SHP77 (cell line): ENCODE measurements at regions not wholly inside any gene's neighbourhood (a gene's known extent, or its start where the extent isn't known, plus 50 kb on each side); places are given as distances from the start of the nearest gene placed in this dataset.
A peak's percentile ranks its signal among the peaks of the same experiment; 100 is the strongest.
"Not testable (repeated sequence)": the region's sequence is repeated elsewhere in the genome, so short reads cannot be mapped to it uniquely, and the experiment has no call there.

Experiments
- DNase-seq, 2 experiments: peaks; one replicate each; lab custom pipeline; 2025; lab: John Stamatoyannopoulos, UW

DNA sequence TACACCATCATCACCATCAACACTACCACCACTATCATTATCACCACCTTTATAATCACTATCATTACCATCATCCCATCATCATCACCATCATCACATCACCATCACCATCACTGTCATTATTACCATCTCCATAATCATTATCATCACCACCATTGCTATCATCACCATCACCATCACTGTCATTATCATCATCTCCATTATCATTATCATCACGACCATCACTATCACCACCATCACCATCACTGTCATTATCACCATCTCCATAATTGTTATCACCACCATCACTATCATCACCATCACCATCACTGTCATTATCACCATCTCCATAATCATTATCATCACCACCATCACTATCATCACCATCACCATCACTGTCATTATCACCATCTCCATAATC lies 279.6 kb upstream of the HS6ST1 start:
- not testable (repeated sequence) for DNase-seq

DNA sequence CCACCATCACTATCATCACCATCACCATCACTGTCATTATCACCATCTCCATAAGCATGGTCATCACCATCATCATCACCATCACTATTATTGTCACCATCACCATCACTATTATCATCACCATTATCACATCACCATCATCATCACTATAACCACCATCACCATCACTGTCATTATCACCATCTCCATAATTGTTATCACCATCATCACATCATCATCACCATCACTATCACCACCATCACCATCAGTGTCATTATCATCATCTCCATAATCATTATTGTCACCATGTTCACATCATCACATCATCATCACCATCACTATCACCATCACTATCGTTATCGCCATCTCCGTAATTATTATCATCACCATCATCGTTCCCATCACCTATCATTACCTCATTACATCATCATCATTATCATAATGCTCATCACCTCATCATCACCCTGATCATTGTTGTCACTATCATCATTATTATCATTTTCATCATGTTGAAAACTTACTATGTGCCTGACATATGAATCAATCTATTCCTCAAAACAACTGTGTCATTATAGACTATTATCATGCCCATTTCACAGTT lies 280.3 kb upstream of the HS6ST1 start:
- no peak for DNase-seq

- no peak for DNase-seq
These were observed 281.0 kb upstream of the HS6ST1 start for GRCh38 chr2:128599700-128600099.

DNA sequence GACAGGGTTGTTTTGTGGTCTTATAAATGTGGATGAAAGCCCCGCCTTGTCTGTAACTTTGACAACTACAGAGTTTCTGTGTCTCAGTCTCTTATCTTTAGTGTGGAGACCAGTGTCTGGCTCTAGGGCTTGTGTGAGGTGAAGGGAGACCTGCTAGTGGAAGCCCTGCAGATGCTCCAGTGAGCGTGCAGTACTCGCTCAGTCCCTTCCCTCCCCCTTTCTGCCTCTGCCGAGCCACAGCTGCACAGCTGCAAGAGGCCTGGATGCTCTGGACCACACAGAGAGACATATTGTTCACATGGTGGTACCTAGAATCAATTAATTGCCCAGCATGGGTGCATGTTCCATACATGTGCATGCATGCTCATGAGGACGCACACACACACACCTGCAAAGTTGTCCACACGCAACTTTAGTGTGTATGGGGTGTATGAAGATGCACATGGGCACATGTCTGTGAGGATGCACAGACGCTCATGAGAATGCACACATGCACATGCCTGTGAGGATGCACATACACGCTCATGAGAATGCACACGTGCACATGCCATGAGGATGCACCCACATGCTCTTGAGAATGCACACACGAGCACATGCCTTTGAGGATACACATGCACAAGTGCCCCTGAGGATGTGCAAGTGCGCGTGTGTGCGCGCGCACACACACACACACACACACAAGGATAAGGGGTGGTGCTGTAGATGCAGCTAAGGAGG lies 282.1 kb upstream of the HS6ST1 start:
- DNase-seq: no peak

- no peak for DNase-seq
These were observed 282.8 kb upstream of the HS6ST1 start for GRCh38 chr2:128601298-128602037.

- no peak for DNase-seq
These were observed 283.5 kb upstream of the HS6ST1 start for GRCh38 chr2:128602038-128602698.

GRCh38 chr2:128602699-128603101 lies 284.0 kb upstream of the HS6ST1 start:
- DNase-seq: no peak

DNA sequence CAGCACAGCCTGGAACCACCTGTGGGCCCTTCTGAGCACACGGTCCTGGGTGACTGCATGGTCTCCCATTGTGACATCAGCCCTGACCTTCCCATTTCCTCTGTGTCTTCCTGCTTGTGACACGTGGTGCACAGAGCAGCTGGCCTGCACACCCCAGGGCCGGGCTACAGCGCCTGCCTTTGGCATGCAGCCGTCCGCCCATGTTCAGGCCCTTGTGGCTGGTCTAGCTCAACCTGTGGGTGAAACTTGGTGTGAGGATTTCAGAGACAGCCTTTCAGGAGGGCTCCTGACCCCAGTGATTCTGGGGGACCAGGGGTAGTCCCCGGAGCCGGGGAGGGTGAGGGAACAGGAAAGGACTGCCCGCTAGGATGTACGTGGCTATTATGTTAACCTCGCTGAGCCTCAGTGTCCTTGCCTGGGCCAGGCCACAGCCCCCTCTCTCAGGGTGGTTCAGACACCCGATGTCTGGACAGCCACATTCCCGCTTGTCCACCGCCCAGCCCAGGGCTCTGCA lies 284.8 kb upstream of the HS6ST1 start:
- DNase-seq: peak in 1 of 2 experiments; percentile 12

DNA sequence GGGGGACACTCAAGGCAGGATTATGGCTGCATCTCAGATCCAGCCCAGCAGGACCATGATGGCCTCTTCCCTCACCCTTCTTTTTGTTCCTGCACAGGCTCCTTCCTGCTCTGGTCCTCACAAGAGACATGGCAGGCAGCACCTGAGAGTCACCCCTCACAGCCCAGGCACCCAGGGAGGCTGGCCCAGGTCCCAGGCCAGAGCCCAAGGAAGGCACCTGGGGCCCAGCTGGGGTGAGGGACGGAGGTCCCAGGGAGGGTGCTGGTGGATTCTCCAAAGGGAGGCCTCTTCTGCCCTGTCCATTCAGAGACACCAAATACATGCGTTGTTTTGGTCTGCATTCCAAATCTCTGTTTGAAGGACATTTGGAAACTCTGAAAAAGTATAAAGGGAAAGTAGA lies 285.4 kb upstream of the HS6ST1 start:
- no peak for DNase-seq

DNA sequence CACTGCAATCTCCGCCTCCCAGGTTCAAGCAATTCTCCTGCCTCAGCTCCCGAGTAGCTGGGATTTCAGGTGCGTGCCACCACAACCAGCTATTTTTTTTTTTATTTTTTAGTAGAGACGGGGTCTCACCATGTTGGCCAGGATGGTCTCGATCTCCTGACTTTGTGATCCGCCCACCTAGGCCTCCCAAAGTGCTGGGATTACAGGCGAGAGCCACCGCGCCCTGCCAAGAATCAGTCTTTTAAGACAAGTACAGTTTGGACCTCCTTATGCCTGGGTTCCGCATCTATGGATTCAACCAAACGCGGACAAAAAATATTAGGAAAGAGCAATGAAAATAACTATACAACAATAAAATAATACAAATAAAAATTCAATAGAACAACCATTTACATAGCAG lies 285.9 kb upstream of the HS6ST1 start:
- not testable (repeated sequence) for DNase-seq

- no peak for DNase-seq
These were observed 286.8 kb upstream of the HS6ST1 start for GRCh38 chr2:128605421-128605820.

- no peak for DNase-seq
These were observed 287.3 kb upstream of the HS6ST1 start for GRCh38 chr2:128605931-128606330.

- no peak for DNase-seq
These were observed 288.2 kb upstream of the HS6ST1 start for GRCh38 chr2:128606837-128607236.

DNA sequence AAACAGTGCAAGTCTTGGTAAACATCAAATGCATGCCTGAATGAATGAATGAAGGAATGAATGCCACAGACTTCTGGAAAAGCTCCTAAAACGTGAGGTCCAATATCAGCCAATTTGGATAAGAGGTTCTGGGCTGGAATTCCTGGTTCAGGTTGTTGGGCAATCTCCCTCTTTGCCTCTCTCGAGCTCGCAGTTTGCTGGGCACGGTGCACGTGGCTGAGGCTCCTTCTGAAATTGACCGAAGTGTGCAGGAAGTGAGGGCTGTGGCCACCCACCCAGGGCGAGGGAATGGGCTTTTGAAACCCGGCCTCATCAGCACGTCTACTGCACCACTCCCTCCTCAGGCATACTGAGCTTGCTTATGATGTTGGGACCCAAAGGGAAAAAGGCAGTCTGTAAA lies 288.8 kb upstream of the HS6ST1 start:
- no peak for DNase-seq

- no peak for DNase-seq
These were observed 289.3 kb upstream of the HS6ST1 start for GRCh38 chr2:128607911-128608506.

DNA sequence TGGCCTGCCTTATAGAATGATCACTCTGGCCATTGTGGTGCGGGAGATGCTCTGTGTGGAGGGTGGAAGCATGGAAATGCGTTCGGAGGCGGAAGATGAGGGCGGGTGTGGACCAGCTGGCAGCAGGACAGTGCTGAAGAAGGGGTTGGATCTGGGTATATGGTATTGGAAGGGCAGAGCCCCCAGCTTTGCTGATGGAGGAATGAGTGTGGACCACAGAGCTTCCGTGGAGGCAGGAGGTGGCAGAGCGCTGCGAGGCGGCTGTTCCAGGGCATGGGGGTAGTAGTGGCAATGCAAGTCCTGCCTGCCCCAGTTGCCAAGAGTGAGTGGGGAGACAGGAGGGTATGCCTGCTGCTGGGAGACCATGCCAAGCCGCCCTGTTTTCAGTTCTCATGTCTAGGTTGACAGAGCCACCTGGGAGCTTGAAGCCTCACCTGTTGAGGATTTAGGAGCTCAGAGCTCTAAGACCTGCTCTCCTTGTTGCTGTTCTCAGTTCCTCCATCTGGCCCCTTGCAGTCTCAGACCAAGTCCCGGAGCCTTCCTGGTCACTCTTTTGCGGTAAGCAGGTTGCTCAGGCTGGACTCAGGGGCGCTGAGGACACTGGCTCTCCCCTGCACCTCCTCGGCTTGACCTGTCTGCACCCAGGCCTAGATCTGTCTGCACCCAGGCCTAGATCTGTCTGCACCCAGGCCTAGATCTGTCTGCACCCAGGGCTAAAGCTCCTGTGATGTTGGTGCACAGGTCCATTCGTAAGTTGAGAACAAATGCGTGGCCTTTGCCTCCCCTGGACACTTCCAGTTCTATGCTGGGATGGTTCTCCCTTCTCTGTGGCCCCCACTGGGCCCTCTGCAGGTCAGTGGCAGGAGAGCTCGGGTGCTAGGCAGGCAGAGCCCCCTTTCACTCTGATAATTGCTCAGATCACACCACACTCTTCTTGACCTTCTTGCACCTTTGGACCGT lies 290.5 kb upstream of the HS6ST1 start:
- DNase-seq: no peak

- no peak for DNase-seq
These were observed 291.8 kb upstream of the HS6ST1 start for GRCh38 chr2:128610496-128610895.

DNA sequence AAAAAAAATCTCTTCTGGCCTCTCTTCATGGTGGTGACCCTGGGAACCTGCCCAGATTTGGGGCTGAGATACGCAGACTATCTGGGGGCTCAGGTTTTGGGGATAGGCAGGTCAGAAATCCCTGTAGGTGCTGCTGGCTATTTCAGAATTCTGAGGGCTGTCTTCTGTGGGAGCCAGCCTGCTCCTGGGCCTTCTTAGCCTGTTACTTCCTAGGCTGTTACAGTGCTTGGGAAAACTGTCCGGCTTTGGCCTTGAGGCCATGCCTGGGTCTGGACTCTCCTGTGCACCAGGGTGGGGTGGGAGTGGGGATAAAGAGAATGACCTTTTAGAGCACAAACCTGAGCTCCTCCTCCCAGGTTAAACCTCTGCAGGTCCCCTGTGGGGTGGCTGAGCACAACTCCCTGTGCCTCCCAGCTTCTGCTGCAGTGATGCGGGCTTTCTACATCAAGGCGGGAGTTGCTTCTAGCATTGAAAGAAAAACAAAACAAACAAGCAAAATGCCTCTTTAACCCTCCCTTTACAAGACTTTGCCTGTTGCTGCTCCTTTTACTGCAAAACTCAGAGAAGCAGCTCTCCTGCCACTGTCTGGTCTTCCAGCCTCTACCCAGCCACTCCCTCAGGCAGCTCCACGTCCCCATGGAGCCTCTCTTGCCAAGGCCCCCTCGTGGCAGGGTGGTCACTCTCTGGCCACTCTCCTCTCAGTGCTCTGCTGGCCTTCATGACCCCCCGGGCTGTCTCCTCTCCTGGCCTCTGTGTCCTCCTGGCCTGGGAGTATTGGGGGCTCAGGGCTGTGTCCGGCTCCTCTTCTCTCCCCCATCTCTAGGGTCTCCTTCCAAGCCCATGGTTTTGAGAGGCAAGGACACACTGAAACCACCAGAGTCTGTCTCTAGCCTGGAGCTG lies 293.0 kb upstream of the HS6ST1 start:
- no peak for DNase-seq

DNA sequence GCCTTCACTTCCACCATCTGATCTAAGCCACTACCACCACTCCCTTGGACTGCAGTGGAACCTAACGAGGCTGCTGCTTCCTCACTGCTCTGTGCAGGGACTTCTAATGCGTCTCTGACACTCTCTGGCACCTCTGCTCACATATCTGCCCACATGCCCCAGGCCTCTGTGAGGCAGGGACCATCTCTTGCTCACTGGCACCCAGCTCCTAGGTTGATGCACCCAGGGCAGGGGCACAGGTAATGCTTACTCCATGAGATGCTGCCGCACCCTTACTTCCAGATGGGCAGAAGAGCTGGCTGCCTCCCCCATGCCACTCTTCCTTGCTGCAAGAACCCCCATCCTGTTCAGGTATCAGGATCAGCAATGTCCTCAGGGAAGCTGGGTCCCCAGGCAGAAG lies 294.0 kb upstream of the HS6ST1 start:
- no peak for DNase-seq

- DNase-seq: no peak
These were observed 294.7 kb upstream of the HS6ST1 start for GRCh38 chr2:128613351-128613750.
